NCI-H1105 treated with DMSO at 0.1 percent for 48 hours (cell line): ENCODE measurements at regions not wholly inside any gene's neighbourhood (a gene's known extent, or its start where the extent isn't known, plus 50 kb on each side); places are given as distances from the start of the nearest gene placed in this dataset.
"Not testable (repeated sequence)": the region's sequence is repeated elsewhere in the genome, so short reads cannot be mapped to it uniquely, and the experiment has no call there.

ENCODE experiments used
- DNase-seq: peaks from one replicate; lab custom pipeline; 2025; lab: John Stamatoyannopoulos, UW

- DNase-seq: no peak
These were observed 177.2 kb upstream of the DTNBP1 start for GRCh38 chr6:15839969-15840541.

DNA sequence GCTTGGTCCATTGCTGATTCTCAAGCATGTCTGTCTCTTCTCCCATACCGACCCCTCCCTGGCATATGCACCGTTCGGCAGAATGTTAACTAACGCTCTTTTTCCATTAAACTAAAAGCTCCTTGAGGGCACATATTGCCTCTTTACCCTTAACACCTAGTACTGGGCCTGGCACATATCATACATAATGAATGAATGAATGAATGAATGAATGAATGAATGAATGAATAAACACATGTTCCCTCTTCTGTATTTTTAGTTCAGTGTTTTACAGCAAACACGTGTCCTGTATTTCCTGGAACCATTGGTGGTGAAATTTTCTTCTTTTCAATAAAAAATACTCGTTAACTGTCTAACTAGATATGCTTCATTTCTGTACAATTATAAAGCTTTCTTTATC is 174.4 kb upstream of the DTNBP1 start:
- DNase-seq: no peak

DNA sequence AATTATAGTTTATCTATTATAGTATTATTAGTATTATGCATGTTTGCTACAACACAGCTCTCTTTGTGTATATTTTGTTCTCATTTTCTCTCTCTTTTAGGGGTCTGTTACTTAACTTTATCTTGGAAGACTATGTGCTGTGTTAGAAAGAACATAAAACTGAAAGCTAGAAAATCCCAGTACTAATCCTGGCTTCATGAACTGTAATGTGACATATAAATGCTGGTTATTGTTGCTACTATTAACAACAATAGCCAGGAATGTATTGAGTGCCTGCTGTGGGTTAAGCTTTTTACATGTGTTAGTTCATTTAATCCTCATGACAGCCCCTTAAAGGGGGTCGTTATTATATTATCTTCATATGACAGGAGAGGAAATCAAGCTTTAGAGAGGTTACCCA is 170.0 kb upstream of the DTNBP1 start:
- no peak for DNase-seq

DNA sequence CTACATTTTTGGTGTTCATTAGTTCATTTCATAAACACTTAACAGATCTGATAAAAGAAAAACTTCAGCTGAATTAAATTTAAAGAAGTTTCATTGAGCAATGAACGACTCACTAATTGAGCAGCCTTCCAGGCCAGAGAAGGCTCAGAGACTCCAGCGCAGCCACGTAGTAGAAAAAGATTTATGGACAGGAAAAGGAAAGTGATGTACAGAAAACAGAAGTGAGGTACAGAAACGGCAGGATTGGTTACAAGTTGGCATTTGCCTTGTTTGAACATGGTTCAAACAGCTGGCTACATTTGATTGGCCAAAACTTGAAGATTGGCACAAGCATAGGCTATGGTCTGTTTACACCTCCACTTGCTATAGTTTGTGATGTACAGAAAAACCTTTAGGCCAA is 166.3 kb upstream of the DTNBP1 start:
- no peak for DNase-seq

GRCh38 chr6:15827496-15828255 is 164.8 kb upstream of the DTNBP1 start:
- no peak for DNase-seq

DNA sequence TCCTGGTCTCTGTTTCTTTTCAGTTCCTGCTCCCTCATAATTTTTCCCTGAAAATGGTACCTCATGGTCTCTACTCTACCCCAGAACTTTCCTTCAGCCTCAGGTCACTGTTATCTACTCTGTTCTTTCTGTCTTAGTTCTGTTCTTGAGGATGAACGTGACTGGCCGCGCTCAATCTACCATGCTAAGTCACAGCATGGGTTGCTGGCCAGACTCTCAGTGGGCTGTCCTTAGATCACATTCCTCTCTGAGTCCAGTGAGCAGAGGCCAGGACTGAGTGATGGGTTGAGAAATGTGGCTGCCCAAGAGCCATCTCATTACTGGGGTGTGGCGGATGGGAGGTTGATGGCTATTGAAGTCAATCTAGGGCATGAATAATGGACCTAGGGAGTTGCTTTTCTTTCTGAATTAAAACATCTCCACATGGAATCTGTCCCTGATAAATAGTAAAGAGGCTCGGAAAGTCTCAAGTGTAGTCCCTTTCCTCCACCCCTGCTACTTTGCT is 164.0 kb upstream of the DTNBP1 start:
- no peak for DNase-seq

DNA sequence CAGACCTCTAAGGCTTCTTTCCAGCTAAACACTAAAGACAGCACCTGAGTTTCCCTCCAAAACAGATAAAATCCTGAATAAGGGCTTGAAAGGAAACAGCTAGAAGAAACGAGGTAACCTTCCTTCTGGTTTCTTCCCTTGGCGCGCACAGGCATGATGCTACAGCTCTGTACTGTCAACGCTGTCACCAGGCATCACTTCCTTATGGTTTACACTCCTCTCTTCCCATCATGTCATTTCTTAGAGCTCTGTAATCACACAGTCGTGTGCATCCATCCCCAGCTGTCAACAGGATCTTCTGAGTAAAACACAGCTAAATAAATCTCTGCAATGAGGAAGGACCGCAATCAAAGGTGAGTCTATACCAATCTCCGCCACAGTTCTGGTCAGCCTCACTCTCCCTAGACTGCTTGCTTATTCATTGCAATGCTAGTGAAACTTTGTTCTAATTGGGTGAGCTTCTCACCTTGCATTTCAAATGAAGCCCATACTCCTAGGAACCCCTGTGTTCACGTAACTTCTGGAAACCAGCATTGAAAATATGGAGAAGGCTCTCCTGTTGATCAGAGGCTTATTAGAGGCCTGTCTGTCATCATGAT is 162.6 kb upstream of the DTNBP1 start:
- no peak for DNase-seq

GRCh38 chr6:15824811-15825210 is 162.0 kb upstream of the DTNBP1 start:
- no peak for DNase-seq

DNA sequence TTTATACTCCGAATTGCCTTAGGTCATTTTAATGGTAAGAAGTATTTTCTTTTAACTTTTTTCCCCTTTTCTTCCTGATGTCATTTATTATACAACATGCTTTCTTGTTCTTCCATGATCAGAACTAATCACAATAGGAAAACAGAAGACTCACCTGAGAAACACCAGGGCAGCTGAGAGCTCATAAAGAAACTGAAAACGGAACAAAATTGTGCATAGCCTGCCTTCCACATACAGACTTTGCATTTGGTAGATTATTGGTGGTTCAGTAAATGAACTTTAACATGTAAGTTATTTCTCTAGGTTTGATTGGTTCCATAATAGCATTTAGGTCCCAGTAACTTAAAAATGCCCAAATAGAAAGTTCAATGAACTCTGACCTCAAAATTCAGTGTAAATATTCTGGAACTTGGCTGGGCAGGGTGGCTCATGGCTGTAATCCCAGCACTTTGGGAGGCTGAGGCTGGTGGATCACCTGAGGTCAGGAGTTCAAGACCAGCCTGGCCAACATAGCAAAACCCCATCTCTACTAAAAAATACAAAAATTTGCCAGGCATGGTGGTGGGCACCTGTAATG is 161.1 kb upstream of the DTNBP1 start:
- DNase-seq: no peak

DNA sequence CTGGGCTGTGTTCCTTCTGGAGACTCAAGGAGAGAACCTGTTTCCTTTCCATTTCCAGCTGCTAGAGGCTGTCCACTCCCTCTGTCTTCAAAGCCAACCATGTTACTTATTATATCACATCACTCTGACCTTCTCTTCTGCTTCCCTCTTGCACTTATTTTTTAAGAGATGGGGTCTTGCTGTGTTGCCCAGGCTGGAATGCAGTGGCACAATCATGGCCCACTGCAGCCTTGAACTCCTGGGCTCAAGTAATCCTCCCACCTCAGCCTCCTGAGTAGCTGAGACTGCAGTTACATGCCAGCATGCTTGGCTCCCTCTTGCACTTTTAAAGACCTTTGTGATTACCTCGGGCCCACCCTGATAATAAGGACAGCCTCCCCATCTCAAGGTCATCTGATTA is 160.0 kb upstream of the DTNBP1 start:
- DNase-seq: no peak

GRCh38 chr6:15819841-15820240 is 157.0 kb upstream of the DTNBP1 start:
- no peak for DNase-seq

- no peak for DNase-seq
These were observed 156.4 kb upstream of the DTNBP1 start for GRCh38 chr6:15819226-15819625.

- DNase-seq: no peak
These were observed 155.7 kb upstream of the DTNBP1 start for GRCh38 chr6:15818491-15818890.

- DNase-seq: no peak
These were observed 155.2 kb upstream of the DTNBP1 start for GRCh38 chr6:15818044-15818443.

- DNase-seq: no peak
These were observed 154.3 kb upstream of the DTNBP1 start for GRCh38 chr6:15817100-15817499.

- no peak for DNase-seq
These were observed 153.8 kb upstream of the DTNBP1 start for GRCh38 chr6:15816661-15817060.

DNA sequence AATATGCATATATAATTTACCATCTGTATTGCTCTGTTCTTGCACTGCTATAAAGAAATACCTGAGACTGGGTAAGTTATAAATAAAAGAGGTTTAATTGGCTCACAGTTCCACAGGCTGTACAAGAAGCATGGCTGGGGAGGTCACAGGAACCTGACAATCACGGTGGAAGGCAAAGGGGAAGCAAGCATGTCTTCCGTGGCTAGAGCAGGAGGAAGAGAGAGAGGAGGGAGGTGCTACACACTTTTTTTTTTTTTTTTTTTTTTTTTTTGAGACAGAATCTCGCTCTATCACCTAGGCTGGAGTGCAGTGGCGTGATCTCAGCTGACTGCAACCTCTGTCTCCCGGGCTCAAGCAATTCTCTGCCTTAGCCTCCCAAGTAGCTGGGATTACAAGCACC is 150.9 kb upstream of the DTNBP1 start:
- DNase-seq: not testable (repeated sequence)

GRCh38 chr6:15811107-15811506 is 148.3 kb upstream of the DTNBP1 start:
- DNase-seq: no peak

DNA sequence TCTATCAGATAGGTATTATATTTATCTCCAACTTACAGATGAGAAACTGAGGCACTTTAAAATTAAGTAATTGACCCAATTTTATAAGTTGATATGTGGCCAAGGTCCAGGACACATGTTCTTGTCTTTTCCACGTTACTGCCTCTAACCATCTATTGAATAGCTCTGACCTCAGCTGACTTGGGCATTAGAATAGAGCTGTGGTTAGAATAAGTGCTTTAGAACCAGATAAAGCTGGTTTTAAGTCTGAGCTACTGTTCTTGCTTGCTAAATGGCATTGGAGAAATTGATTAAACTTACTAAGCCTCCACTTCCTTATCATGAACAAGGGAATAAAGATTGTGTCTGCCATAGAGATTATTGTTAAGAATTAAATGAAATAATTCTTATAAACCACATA is 147.8 kb upstream of the DTNBP1 start:
- no peak for DNase-seq

DNA sequence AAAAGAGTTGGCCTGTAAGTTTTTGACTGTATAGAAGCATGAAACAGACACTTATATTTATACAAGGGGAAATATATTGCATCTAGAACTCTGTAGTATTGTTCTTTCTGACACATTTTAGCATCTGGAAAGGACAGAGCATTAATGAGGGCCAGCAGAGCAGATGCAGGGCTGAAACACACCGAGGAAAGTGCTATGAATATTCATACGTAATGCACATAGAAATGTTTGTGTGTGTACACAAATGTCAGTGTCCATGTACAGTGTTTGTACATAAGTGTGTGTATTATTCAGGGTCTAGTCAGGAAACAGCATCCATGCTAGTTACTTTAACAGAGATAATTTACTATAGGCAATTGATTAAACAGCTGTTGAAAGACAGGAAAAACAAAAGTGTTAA is 146.5 kb upstream of the DTNBP1 start:
- DNase-seq: no peak

- DNase-seq: no peak
These were observed 141.6 kb upstream of the DTNBP1 start for GRCh38 chr6:15804164-15805154.

DNA sequence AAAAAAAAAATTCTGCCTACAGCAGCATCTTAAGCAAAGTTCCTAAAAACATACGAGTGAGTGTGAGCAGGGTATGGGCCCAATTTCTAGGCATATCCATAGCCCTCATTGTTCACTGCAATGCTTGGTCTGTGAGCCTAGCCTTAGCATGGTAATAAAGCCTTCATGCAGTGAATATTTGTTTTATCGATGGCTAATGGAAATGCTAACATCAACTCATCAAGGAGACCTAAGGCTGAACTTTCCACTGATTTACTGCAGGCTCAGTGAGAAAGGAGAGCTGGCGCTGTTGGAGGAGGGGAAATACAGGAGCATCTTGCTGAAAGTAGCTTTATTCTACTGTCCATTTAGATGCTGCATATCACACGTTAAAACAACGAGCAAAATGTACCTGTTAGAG is 139.6 kb upstream of the DTNBP1 start:
- no peak for DNase-seq
